ENCODE measurements at regions not wholly inside any gene's neighbourhood (a gene's known extent, or its start where the extent isn't known, plus 50 kb on each side); places are given as distances from the start of the nearest gene placed in this dataset.
"Not testable (repeated sequence)": the region's sequence is repeated elsewhere in the genome, so short reads cannot be mapped to it uniquely, and the experiment has no call there.

- no peak overlapping the region for H3K27ac ChIP-seq (ENCODE audit: low read depth, low read length, poor library complexity, severe bottlenecking)
- H4K20me1 ChIP-seq (ENCODE audit: insufficient read depth, low read length) = no peaks in the 10 kb centered on the region
- no peaks in the 10 kb centered on the region for H3K79me2 ChIP-seq (ENCODE audit: insufficient read depth, low read length)
- H3K9me2 ChIP-seq (ENCODE audit: low read depth, low read length) = no peaks in the 10 kb centered on the region
- H3K36me3 ChIP-seq (ENCODE audit: insufficient read depth, low read length) = no peaks in the 10 kb centered on the region
- no peak overlapping the region for H3K4me3 ChIP-seq (ENCODE audit: low read depth, low read length, poor library complexity, severe bottlenecking)
- no peaks in the 10 kb centered on the region; the same call in 1 of the 2 replicates for H3K9me3 ChIP-seq (ENCODE audit: low read length)
- no peaks in the 10 kb centered on the region for H3K4me1 ChIP-seq (ENCODE audit: insufficient read depth, low read length, severe bottlenecking)
- H3K9ac ChIP-seq (ENCODE audit: low read length) = no peak overlapping the region
- TF ChIP-seq CTCF (IDR thresholded peaks at IDR 0.05; ENCODE audit: low read length) (no peak), EZH2 (IDR thresholded peaks at IDR 0.05; ENCODE audit: borderline replicate concordance, low read length) (no peak)
- no peak overlapping the region for H3K4me2 ChIP-seq (ENCODE audit: low read length)
- H3F3A ChIP-seq (ENCODE audit: insufficient read depth, low read length) = no peaks in the 10 kb centered on the region
- H3K27me3 ChIP-seq (ENCODE audit: insufficient read depth, low read length) = no peaks in the 10 kb centered on the region
- no peak overlapping the region for H2AFZ ChIP-seq (ENCODE audit: low read length)
Observed at GRCh38 chr12:131327521-131328488, 374.1 kb downstream of the ADGRD1 start.

- H3K4me2 ChIP-seq (ENCODE audit: low read length); H3K9me2 ChIP-seq (ENCODE audit: low read depth, low read length); H2AFZ ChIP-seq (ENCODE audit: low read length); H3K36me3 ChIP-seq (ENCODE audit: insufficient read depth, low read length); H3K27ac ChIP-seq (ENCODE audit: low read depth, low read length, poor library complexity, severe bottlenecking); H3K9ac ChIP-seq (ENCODE audit: low read length); H3K4me3 ChIP-seq (ENCODE audit: low read depth, low read length, poor library complexity, severe bottlenecking); H3K4me1 ChIP-seq (ENCODE audit: insufficient read depth, low read length, severe bottlenecking); H3F3A ChIP-seq (ENCODE audit: insufficient read depth, low read length); H3K27me3 ChIP-seq (ENCODE audit: insufficient read depth, low read length); H4K20me1 ChIP-seq (ENCODE audit: insufficient read depth, low read length); H3K79me2 ChIP-seq (ENCODE audit: insufficient read depth, low read length); H3K9me3 ChIP-seq (ENCODE audit: low read length): not testable (repeated sequence)
Observed at GRCh38 chr12:131328861-131329845, 375.4 kb downstream of the ADGRD1 start.

- no peaks in the 10 kb centered on the region for H4K20me1 ChIP-seq (ENCODE audit: insufficient read depth, low read length)
- H3K27ac ChIP-seq (ENCODE audit: low read depth, low read length, poor library complexity, severe bottlenecking) = no peak overlapping the region
- TF ChIP-seq CTCF (IDR thresholded peaks at IDR 0.05; ENCODE audit: low read length) (no peak), EZH2 (IDR thresholded peaks at IDR 0.05; ENCODE audit: borderline replicate concordance, low read length) (no peak)
- H3F3A ChIP-seq (ENCODE audit: insufficient read depth, low read length) = no peaks in the 10 kb centered on the region
- no peaks in the 10 kb centered on the region for H3K9me2 ChIP-seq (ENCODE audit: low read depth, low read length)
- no peak overlapping the region for H3K9ac ChIP-seq (ENCODE audit: low read length)
- no peaks in the 10 kb centered on the region for H3K4me1 ChIP-seq (ENCODE audit: insufficient read depth, low read length, severe bottlenecking)
- H3K4me2 ChIP-seq (ENCODE audit: low read length) = no peak overlapping the region
- H3K79me2 ChIP-seq (ENCODE audit: insufficient read depth, low read length) = no peaks in the 10 kb centered on the region
- H3K9me3 ChIP-seq (ENCODE audit: low read length) = no peaks in the 10 kb centered on the region
- H2AFZ ChIP-seq (ENCODE audit: low read length) = no peak overlapping the region
- H3K36me3 ChIP-seq (ENCODE audit: insufficient read depth, low read length) = no peaks in the 10 kb centered on the region
- no peaks in the 10 kb centered on the region for H3K27me3 ChIP-seq (ENCODE audit: insufficient read depth, low read length)
- no peak overlapping the region for H3K4me3 ChIP-seq (ENCODE audit: low read depth, low read length, poor library complexity, severe bottlenecking)
Observed at GRCh38 chr12:131330106-131330815, 376.6 kb downstream of the ADGRD1 start.

Measured in OCI-LY1 (cell line).